Activated CD8-positive, alpha-beta T cell treated with anti-CD3 and anti-CD28 coated beads for 36 hours (primary cell): ENCODE measurements at regions not wholly inside any gene's neighbourhood (a gene's known extent, or its start where the extent isn't known, plus 50 kb on each side); places are given as distances from the start of the nearest gene placed in this dataset.

Experiments used
- ATAC-seq: fragments of 200-7000 bp; cut with Tn5 transposase; one replicate; pipeline ENCODE4 v1.10.0; 2021; ENCODE audit warnings: mild to moderate bottlenecking, moderate library complexity
- CTCF ChIA-PET: fragments of 350-600 bp; sonication (Branson Sonifier 250); formaldehyde crosslinking; loops from one replicate; lab custom pipeline; 2021; ENCODE audit warnings: antibody characterized with exemption; lab: Charles Lee
- POLR2A ChIA-PET: fragments of 350-600 bp; sonication (Branson Sonifier 250); formaldehyde crosslinking; loops from one replicate; lab custom pipeline; 2021; ENCODE audit warnings: antibody characterized with exemption; lab: Charles Lee
- DNase-seq: peaks from one replicate; pipeline ENCODE4 v3.0.0-alpha.2; 2020
- H3K27ac Mint-ChIP-seq: one replicate; pipeline ENCODE4 v1.8.0; 2021; ENCODE audit warnings: mild to moderate bottlenecking, mixed read lengths
- H3K27me3 Mint-ChIP-seq: one replicate; pipeline ENCODE4 v1.8.0; 2021; ENCODE audit warnings: mixed read lengths
- H3K36me3 Mint-ChIP-seq: one replicate; pipeline ENCODE4 v1.8.0; 2021; ENCODE audit warnings: low read depth, mixed read lengths
- H3K4me1 Mint-ChIP-seq: one replicate; pipeline ENCODE4 v1.8.0; 2021; ENCODE audit warnings: low read depth, mixed read lengths
- H3K4me3 Mint-ChIP-seq: one replicate; pipeline ENCODE4 v1.8.0; 2021; ENCODE audit warnings: mild to moderate bottlenecking, moderate library complexity, mixed read lengths
- H3K9me3 Mint-ChIP-seq: one replicate; pipeline ENCODE4 v1.8.0; 2021; ENCODE audit warnings: mixed read lengths
- intact Hi-C: fragments of 100-400 bp; cut with micrococcal nuclease; formaldehyde crosslinking; loops from one replicate; pipeline ENCODE4 v1.10.0; 2022
- TF ChIP-seq, protein P1 (sequence below): fragments of 200-600 bp; IDR thresholded peaks from one replicate; pipeline ENCODE4 v1.8.0; 2022; ENCODE audit warnings: antibody characterized with exemption, mild to moderate bottlenecking

DNA sequence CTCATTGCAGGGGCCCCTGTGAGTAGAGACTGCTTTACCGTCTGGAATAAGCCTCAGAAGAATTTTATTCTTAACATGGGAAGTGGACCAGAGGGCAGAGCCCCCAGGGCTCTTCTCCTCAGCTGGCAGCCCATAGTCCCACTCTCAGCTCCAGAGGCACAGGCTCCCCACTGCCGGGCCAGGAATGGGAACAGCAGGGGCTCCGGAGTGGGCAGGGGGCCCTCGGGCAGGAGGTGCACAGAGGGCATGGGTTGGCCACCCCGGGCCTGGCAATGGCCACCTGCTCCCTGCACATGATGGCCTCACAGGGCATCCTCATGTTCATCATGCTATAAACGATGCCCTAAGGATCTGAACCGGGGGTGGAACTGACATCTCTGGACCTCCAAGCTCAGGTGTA is 1469.7 kb downstream of the BRD1 start:
- H3K9me3 Mint-ChIP-seq = no peaks in the 10 kb centered on the region
- H3K4me3 Mint-ChIP-seq = no peak overlapping the region
- H3K27me3 Mint-ChIP-seq = peaks cover 4% of the 10 kb centered on the region
- ChIA-PET CTCF (no interaction called here), POLR2A (no interaction called here)
- no peak for DNase-seq
- TF ChIP-seq, protein P1, sequence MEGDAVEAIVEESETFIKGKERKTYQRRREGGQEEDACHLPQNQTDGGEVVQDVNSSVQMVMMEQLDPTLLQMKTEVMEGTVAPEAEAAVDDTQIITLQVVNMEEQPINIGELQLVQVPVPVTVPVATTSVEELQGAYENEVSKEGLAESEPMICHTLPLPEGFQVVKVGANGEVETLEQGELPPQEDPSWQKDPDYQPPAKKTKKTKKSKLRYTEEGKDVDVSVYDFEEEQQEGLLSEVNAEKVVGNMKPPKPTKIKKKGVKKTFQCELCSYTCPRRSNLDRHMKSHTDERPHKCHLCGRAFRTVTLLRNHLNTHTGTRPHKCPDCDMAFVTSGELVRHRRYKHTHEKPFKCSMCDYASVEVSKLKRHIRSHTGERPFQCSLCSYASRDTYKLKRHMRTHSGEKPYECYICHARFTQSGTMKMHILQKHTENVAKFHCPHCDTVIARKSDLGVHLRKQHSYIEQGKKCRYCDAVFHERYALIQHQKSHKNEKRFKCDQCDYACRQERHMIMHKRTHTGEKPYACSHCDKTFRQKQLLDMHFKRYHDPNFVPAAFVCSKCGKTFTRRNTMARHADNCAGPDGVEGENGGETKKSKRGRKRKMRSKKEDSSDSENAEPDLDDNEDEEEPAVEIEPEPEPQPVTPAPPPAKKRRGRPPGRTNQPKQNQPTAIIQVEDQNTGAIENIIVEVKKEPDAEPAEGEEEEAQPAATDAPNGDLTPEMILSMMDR = no peak
- intact Hi-C loops = no loop called here
- H3K4me1 Mint-ChIP-seq = no peaks in the 10 kb centered on the region
- H3K27ac Mint-ChIP-seq = no peak overlapping the region
- no peak for ATAC-seq
- H3K36me3 Mint-ChIP-seq = no peaks in the 10 kb centered on the region

DNA sequence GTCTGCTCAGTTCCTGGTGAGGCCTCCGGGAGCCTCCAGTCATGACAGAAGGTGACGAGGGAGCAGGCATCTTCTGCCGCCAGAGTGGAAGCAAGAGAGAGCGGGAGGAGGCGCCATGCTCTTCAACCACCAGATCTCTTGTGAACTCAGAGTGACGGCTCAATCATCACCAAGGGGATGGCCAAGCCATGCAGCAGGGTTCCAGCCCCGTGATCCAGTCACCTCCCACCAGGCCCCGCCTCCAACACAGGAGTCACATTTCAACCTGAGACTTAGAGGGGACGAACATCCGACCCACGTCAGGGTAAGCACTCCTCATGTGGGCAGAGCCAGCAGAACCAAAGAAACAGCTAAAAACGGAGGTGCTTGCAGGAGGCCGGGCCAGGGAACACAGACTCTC is 1470.5 kb downstream of the BRD1 start:
- CTCF ChIA-PET = no interaction called here
- Mint-ChIP-seq H3K36me3 (no peaks in the 10 kb centered on the region), H3K27ac (no peak overlapping the region), H3K9me3 (no peaks in the 10 kb centered on the region), H3K27me3 (peaks cover 4% of the 10 kb centered on the region), H3K4me1 (no peaks in the 10 kb centered on the region), H3K4me3 (no peak overlapping the region)
- DNase-seq = no peak
- POLR2A ChIA-PET = no interaction called here
- intact Hi-C loops = no loop called here
- TF ChIP-seq, protein P1 = no peak
- no peak for ATAC-seq

DNA sequence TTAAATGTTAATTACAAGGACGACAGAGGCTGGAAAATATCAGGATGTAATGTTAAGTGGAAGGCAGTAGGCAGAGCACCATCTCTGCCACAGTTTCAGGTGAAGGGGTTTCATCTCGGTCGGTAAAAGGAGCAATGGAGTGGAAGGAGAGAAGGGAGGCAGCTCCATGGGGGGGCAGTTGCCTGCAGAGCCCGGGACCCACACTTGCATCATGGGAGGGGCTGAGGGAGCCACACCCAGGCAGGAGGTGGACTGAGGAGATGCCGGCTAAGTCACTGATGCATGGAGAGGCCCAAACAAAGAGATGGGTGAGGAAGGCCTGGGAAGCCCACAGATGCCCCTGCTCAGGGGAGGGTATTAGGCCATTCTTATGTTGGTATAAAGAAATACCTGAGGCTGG is 1470.9 kb downstream of the BRD1 start:
- ATAC-seq = no peak
- H3K36me3 Mint-ChIP-seq = no peaks in the 10 kb centered on the region
- intact Hi-C loops = no loop called here
- H3K4me3 Mint-ChIP-seq = no peak overlapping the region
- TF ChIP-seq, protein P1 = no peak
- H3K27ac Mint-ChIP-seq = no peak overlapping the region
- no peaks in the 10 kb centered on the region for H3K4me1 Mint-ChIP-seq
- peaks cover 4% of the 10 kb centered on the region for H3K27me3 Mint-ChIP-seq
- DNase-seq = no peak
- no peaks in the 10 kb centered on the region for H3K9me3 Mint-ChIP-seq
- CTCF ChIA-PET = no interaction called here
- POLR2A ChIA-PET = no interaction called here

DNA sequence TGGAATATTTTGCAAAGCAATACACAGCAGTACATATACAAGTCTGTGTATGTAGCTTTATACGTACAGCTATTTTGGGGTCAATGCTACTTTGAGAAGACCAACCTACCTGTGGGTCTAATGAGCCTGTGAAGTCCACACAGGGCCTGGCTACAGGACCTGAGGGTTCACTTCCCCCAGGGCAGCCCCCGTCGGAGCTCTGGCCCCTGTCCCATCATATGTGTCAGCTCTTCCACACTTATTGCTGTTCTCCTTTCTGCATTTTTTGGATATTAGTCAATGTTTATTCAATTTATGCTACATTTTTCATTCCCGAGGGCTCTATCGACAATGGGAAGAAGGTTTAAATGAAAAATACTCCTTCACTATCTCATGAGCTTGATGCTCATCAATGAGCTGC is 1473.6 kb downstream of the BRD1 start:
- no peaks in the 10 kb centered on the region for H3K9me3 Mint-ChIP-seq
- no peaks in the 10 kb centered on the region for H3K36me3 Mint-ChIP-seq
- no peak overlapping the region for H3K27ac Mint-ChIP-seq
- CTCF ChIA-PET = no interaction called here
- H3K4me1 Mint-ChIP-seq = no peaks in the 10 kb centered on the region
- peaks cover 6% of the 10 kb centered on the region for H3K27me3 Mint-ChIP-seq
- intact Hi-C loops = no loop called here
- TF ChIP-seq, protein P1 = no peak
- POLR2A ChIA-PET = no interaction called here
- no peak overlapping the region for H3K4me3 Mint-ChIP-seq
- ATAC-seq (no peak), DNase-seq (no peak)

DNA sequence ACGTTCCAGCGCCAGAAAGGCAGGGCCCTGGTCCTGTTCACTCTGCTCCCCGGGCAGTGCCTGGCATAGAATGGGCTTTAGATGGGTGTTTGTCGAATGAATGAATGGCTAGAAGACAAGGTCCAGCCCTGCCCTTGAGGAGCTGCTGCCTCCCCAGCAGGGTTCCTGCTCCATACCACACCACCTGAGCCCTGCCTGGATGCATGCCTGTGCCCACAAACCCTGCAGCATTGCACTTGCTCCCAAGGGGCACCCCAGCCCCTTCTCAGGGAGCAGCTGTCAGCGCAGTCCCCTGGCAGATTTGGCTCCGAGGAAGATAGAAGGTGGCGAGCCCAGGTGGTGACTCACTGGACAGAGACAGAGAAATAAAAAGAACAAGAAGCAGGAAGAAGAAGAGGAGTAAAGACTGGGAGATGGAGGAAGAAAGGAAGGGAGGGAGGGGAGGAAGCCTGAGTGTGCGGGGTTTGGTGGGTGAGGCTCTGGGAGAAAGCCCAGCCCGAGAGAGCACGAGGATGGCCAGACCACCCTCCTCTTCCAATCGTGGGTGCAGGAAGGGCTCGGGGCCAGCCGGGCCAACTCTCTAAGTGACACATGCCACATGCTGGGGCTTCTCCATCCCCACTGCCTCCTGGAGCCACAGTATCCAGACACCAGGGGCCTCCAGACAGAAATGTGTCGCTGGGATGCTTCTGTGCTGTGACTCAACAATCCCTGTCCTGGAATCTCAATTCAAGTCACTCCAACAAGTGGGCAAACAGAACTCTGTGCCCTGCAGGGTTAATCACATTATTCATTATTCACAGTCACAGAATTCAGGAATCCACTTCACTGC is 1474.3 kb downstream of the BRD1 start:
- Mint-ChIP-seq H3K9me3 (no peaks in the 10 kb centered on the region), H3K27me3 (peaks cover 6% of the 10 kb centered on the region), H3K4me1 (no peaks in the 10 kb centered on the region), H3K4me3 (no peak overlapping the region), H3K27ac (no peak overlapping the region), H3K36me3 (no peaks in the 10 kb centered on the region)
- CTCF ChIA-PET = no interaction called here
- ATAC-seq (no peak), DNase-seq (no peak)
- TF ChIP-seq, protein P1 = no peak
- POLR2A ChIA-PET = no interaction called here
- intact Hi-C loops = no loop called here
